GM21447 (cell line): ENCODE measurements at regions not wholly inside any gene's neighbourhood (a gene's known extent, or its start where the extent isn't known, plus 50 kb on each side); places are given as distances from the start of the nearest gene placed in this dataset.
"Not testable (repeated sequence)": the region's sequence is repeated elsewhere in the genome, so short reads cannot be mapped to it uniquely, and the experiment has no call there.

ENCODE experiments used
- ATAC-seq: cut with Tn5 transposase; IDR thresholded peaks from one replicate; pipeline ENCODE4 v1.9.1; 2021; ENCODE audit not compliant: unreplicated experiment

GRCh38 chr18:76051396-76052226 lies 443.4 kb downstream of the ZNF516 start:
- ATAC-seq: no peak

GRCh38 chr18:76046221-76046620 lies 448.8 kb downstream of the ZNF516 start:
- no peak for ATAC-seq

DNA sequence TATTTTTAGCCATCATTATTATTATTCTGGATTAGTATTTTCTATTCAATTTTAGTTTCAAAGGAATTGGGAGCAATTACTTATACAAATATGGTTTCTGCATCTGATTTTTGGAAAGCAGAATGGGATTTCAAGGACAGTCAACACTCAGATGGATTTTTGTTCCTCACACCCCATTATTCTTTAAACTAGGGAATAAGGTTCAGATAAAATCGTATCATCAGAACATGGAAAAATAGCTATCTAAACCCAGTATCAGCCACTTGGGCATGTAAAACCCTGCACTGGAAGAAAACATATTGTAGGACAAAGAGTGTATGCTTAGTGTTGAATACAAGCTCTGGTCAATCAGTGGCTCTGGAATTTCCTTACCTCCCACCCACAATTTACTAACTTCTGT lies 452.5 kb downstream of the ZNF516 start:
- no peak for ATAC-seq

DNA sequence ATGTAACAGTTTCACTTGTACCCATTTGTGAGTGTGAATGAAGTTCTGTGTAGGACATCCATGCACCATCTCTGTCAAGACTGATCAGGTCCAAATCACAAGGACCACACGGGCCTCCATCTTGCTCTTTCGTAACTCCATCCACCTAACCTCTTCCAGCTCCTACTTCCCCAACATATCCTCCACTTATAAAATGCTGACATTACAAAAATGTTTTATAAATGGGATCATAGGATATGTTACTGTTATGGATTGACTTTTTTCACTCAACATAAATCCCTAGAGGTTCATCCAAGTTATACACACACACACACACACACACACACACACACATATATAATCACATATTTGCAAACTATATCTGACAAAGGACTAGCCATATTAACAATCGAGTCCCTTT lies 476.8 kb downstream of the ZNF516 start:
- no peak for ATAC-seq

DNA sequence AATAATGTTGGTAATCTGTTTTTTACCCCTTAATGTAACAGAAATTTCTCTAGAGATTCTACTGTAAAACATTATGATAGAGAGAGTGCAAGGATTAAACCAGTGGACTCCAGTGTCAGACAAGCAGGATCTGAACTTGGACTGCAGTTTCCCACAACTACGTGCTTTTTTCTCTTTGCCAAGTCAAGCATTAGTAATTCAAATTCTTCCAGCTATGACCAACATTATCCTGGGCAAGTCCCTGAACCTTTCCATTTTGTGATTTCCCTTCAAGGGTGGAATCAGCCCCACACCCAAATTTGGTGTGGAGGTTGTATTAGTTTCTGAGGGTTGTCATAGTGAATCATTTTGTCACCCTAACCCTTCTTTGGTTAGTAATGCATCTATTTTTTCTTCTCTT lies 482.0 kb downstream of the ZNF516 start:
- ATAC-seq: no peak

DNA sequence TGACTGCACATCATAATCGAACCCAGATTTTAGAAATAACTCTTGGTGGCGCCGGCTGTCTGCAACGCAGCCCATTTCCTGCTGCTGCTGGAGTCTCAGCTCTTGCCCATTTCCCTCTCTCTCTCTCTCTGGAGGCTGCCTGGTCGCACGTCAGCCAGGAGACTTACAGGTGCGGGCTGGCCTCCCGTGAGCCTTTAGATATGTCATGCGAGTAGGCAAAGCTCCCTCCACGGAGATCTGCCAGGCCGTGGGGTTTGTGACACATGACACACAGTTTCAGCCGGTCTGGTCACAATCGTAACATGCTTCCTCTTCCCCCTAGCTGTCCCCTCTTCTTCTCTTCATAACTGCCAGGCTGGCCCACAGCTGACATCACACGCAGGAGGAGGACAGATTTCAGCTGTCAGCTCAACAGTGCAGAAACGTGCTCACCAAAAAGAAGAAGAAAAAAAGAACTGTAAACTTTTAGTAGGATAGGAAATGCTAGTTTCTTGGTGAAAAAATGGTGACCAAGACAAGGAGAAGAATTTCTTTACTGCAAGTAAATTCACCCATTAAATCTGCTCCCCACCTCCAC lies 489.3 kb downstream of the ZNF516 start:
- ATAC-seq: no peak

DNA sequence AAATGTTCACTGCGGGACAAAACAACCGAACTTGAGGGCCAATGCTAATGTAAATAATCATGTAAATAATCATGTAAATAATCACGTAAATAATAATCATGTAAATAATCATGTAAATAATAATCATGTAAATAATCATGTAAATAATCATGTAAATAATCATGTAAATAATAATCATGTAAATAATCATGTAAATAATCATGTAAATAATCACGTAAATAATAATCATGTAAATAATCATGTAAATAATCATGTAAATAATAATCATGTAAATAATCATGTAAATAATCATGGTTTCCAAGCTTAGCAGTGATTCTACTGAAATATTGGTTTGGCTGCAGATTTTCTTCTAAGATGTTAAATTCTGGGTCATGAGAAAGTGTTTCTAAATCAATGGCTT lies 507.1 kb downstream of the ZNF516 start:
- ATAC-seq: not testable (repeated sequence)

GRCh38 chr18:75984853-75985252 lies 510.2 kb downstream of the ZNF516 start:
- no peak for ATAC-seq

DNA sequence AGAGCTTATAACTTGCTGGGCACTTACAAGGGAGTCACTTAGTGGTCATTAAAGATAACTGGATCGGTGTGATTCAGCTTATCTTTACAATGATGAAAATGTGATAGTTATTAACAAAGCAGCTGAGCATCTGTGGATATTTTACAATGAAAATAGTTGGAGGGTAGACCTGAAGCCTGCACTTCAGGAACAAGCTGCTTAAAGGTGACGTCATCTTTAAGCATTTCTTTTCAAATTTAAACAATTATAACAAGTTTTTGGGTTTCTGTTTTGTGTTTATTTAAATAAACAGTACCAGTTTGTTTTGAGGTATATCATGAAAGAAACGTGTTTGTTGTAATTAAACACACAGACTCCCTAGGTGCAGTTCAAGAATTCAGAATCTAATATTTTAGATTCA lies 513.9 kb downstream of the ZNF516 start:
- no peak for ATAC-seq

GRCh38 chr18:75977081-75977480 lies 518.0 kb downstream of the ZNF516 start:
- ATAC-seq: no peak

- ATAC-seq: no peak
Measured at GRCh38 chr18:75970212-75970611, 524.8 kb downstream of the ZNF516 start.

- ATAC-seq: no peak
Measured at GRCh38 chr18:75966431-75966830, 528.6 kb downstream of the ZNF516 start.

DNA sequence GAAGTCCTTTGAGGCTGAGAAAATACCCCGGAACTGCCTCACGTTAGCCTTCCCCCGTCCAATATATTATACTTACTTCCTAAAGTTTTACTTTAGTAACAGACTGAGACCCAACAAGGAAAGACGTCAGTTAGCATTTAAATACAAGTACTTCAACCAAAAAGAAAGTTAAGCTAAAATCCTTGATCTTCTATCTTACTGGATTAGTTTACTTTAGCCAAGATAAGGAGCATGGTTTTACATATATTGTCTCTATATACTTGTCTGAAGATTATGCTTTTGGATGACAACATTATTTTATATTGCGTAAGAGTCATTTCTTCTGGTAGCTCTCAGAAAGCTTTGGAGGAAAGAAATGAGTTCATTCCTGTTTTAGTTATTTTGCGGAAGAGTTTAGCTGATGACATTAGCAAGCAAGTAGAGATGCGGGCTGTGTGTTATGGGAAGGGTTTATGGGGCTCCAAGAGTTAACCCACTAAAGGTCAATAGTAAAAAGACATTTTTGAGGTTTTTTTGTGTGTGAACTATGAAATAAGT lies 532.9 kb downstream of the ZNF516 start:
- ATAC-seq: no peak

DNA sequence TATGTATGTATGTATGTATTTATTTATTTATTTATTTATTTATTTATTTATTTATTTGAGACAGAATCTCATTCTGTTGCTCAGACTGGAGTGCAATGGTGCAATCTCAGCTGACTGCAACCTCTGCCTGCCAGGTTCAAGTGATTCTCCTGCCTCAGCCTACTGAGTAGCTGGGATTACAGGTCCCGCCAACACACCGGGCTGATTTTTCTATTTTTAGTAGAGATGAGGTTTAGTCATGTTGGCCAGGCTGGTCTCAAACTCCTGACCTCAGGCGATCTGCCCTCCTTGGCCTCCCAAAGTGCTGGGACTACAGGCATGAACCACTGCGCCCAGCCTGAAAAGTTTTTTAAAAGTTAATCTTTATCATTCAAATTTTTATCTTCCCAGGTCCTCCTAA lies 532.9 kb upstream of the SMIM21 start:
- ATAC-seq: not testable (repeated sequence)

GRCh38 chr18:75959150-75959549 lies 531.6 kb upstream of the SMIM21 start:
- no peak for ATAC-seq

DNA sequence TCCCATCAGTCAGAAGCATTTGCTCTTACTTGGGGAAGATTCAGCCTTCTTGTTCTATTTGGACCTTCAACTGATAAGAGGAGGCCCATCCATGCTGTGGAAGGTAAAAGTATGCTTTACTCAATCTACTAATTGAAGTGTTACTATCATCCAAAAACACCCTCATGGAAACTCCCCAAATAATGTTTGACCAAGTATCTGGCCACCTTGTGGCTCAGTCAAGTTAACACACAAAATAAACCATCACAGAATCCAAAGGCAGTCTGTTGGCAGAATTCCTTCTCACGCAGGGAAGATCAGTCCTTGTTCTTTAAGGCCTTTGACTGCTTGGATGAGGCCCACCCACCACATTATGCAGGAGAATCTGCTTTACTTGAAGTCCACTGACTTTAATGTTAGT lies 531.2 kb upstream of the SMIM21 start:
- ATAC-seq: no peak

DNA sequence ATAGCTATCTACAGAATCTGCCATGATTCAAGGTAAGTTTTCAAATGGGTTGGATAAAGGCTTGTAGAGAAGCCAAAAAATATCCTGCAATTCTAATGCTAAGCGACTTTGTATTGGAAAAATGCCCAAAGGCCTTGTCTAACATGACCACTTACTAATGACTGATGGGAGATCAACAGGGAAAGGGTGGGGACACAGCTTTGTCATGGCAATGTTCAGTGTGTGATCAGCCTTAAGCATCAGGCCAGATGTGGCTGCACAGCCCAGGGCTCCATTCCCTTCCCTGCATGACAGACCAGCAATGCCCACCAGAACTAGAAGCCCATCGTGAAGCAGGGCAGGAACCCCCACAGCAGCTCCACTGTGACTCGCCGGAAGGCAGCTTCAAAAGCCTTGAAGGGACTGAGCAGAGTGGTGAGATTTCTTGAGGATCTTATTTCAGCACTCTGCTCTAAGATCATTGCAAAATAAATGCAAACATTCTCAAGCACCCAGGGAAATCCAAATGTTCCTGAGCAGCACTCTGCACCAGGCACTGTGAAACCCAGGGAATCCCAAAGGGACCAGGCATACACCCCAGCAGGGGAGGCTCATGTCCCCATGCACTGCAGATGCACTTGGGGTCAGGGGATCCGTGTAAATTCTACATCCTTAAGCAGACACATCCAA lies 517.9 kb upstream of the SMIM21 start:
- no peak for ATAC-seq

- no peak for ATAC-seq
Measured at GRCh38 chr18:75937306-75937705, 509.8 kb upstream of the SMIM21 start.

- no peak for ATAC-seq
Measured at GRCh38 chr18:75936862-75937261, 509.4 kb upstream of the SMIM21 start.

DNA sequence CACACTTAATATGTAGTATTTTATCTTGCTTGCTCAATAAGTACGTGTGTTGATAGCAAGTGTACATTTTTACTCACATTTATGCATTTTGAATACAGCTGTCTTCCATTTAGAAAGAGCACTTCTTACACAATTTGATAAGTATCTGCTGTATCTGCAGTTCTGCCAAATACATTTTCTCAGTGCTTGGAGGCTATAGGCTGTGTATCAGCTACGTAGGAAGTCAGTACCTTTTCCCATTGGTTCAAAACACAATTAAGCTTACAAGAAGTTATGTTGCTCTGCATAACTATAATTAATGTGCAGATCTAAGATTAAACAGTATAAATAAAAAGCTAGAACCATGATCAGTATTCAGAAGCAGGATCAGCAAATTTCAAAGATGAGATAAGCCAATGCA lies 503.6 kb upstream of the SMIM21 start:
- no peak for ATAC-seq

- no peak for ATAC-seq
Measured at GRCh38 chr18:75928706-75929105, 501.2 kb upstream of the SMIM21 start.

- ATAC-seq: no peak
Measured at GRCh38 chr18:75927791-75928190, 500.3 kb upstream of the SMIM21 start.
